Neural cell (in vitro differentiated cells): ENCODE measurements at regions not wholly inside any gene's neighbourhood (a gene's known extent, or its start where the extent isn't known, plus 50 kb on each side); places are given as distances from the start of the nearest gene placed in this dataset.

ENCODE experiments used
- CTCF ChIP-seq: fragments of 450-650 bp; IDR thresholded peaks from 2 replicates; pipeline ENCODE4 v1.5.1; 2014; ENCODE audit warnings: antibody characterized with exemption, mild to moderate bottlenecking, moderate library complexity; ENCODE audit not compliant: poor library complexity, severe bottlenecking
- EP300 ChIP-seq: fragments of 450-650 bp; conservative IDR thresholded peaks from 2 replicates; pipeline ENCODE4 v1.6.1; 2014; ENCODE audit warnings: antibody characterized with exemption, mild to moderate bottlenecking, moderate library complexity; ENCODE audit not compliant: poor library complexity, severe bottlenecking
- EZH2 ChIP-seq: fragments of 200-600, 300-800 bp; shearing (Covaris generic), sonication (generic); IDR thresholded peaks from 2 replicates; pipeline ENCODE4 v1.6.1; 2014; ENCODE audit warnings: antibody characterized with exemption, low read length, borderline replicate concordance, mild to moderate bottlenecking; ENCODE audit not compliant: insufficient read depth, poor library complexity, severe bottlenecking
- MXI1 ChIP-seq: fragments of 450-650 bp; conservative IDR thresholded peaks from 2 replicates; pipeline ENCODE4 v1.6.1; 2014; ENCODE audit warnings: antibody characterized with exemption, mild to moderate bottlenecking; ENCODE audit not compliant: poor library complexity, severe bottlenecking
- POLR2AphosphoS5 ChIP-seq: IDR thresholded peaks from 2 replicates; pipeline ENCODE4 v1.6.1; 2012
- RAD21 ChIP-seq: fragments of 450-650 bp; conservative IDR thresholded peaks from 2 replicates; pipeline ENCODE4 v1.6.1; 2014; ENCODE audit warnings: antibody characterized with exemption, mild to moderate bottlenecking, moderate library complexity
- REST ChIP-seq: IDR thresholded peaks from 2 replicates; pipeline ENCODE4 v1.6.1; 2012; ENCODE audit warnings: borderline replicate concordance
- TAF1 ChIP-seq: IDR thresholded peaks from 2 replicates; pipeline ENCODE4 v1.6.1; 2012; ENCODE audit warnings: low read depth

- TF ChIP-seq TAF1 (no peak), CTCF (no peak), POLR2AphosphoS5 (no peak), RAD21 (no peak), EP300 (no peak), EZH2 (no peak), REST (no peak), MXI1 (no peak)
Measured at GRCh38 chr7:121563177-121563576, 167.1 kb upstream of the FAM3C start.
